HepG2 (cell line): ENCODE measurements at regions not wholly inside any gene's neighbourhood (a gene's known extent, or its start where the extent isn't known, plus 50 kb on each side); places are given as distances from the start of the nearest gene placed in this dataset.

Experiments
- ATAC-seq: fragments of 200-7000 bp; cut with Tn5 transposase; 3 replicates; pipeline ENCODE4 v1.9.1; 2020; ENCODE audit warnings: mild to moderate bottlenecking, moderate library complexity
- BruUV-seq: library from RNA; stranded (reverse); fragments of 400-500 nt; replicated peaks from 2 replicates; lab custom pipeline; 2021; lab: Mats Ljungman, UMichigan
- CTCF ChIA-PET: fragments of 300-600 bp; formaldehyde crosslinking; extraction: SDS; loops from one replicate; lab custom pipeline; 2021; ENCODE audit warnings: low total read pairs, inconsistent platforms, low intra/inter-chr PET ratio; lab: Yijun Ruan, JAX
- POLR2A ChIA-PET: fragments of 350-600 bp; sonication (Branson Sonifier 250); formaldehyde crosslinking; loops from one replicate; lab custom pipeline; 2020; ENCODE audit warnings: antibody characterized with exemption, inconsistent platforms; lab: Yijun Ruan, JAX
- DNase-seq: peaks from one replicate; pipeline ENCODE4 v3.0.0-alpha.2; 2015; ENCODE audit warnings: low spot score
- FAIRE-seq: peaks from 3 replicates; lab custom pipeline; 2011; peaks lifted over from hg19 to GRCh38; lab: Jason Lieb, UNC
- H2AFZ ChIP-seq: one replicate; pipeline ENCODE4 v1.6.1; 2011; ENCODE audit warnings: low read length, inconsistent platforms
- H3K27ac ChIP-seq: fragments of 300-600 bp; 3 replicates; pipeline ENCODE4 v1.8.0; 2011; ENCODE audit warnings: mixed run types, mild to moderate bottlenecking, mixed read lengths, low read length, inconsistent platforms; ENCODE audit not compliant: insufficient read depth; ENCODE audit errors: extremely low read length
- H3K27me3 ChIP-seq, 2 experiments: fragments of 200-600 bp in 1 of 2; 2 replicates in 1 of 2; 3 replicates in 1 of 2; pipeline versions ENCODE4 v1.6.0 to v1.8.0; 2011; ENCODE audit warnings: low read length in 2 of 2, mild to moderate bottlenecking in 2 of 2, moderate library complexity in 2 of 2, inconsistent platforms in 1 of 2; ENCODE audit not compliant: insufficient read depth in 2 of 2, control insufficient read depth in 1 of 2
- H3K36me3 ChIP-seq, 2 experiments: fragments of 200-600 bp in 1 of 2; replicated peaks in 1 of 2; 2 replicates in 1 of 2; 3 replicates in 1 of 2; pipeline versions ENCODE4 v1.5.1 to v1.8.0; 2011; ENCODE audit warnings: low read length in 2 of 2, inconsistent platforms in 1 of 2; ENCODE audit not compliant: insufficient read depth in 2 of 2, control insufficient read depth in 1 of 2
- H3K4me1 ChIP-seq: 2 replicates; pipeline ENCODE4 v1.5.1; 2012; ENCODE audit warnings: low read length, inconsistent platforms; ENCODE audit not compliant: insufficient read depth
- H3K4me2 ChIP-seq: 2 replicates; pipeline ENCODE4 v1.6.0; 2011; ENCODE audit warnings: low read depth, low read length, inconsistent platforms
- H3K4me3 ChIP-seq, 3 experiments: fragments of 200-600 bp in 1 of 3; sonication (generic), shearing (Covaris generic) in 1 of 3; replicated peaks in 1 of 3; 2 replicates each; pipeline ENCODE4 v1.5.1; 2011 to 2016; ENCODE audit warnings: low read length in 3 of 3, inconsistent platforms in 2 of 3, low read depth in 2 of 3, mild to moderate bottlenecking in 2 of 3, control low read depth in 1 of 3, mixed read lengths in 1 of 3; ENCODE audit not compliant: insufficient read depth in 1 of 3
- H3K79me2 ChIP-seq: one replicate; pipeline ENCODE4 v1.6.1; 2011; ENCODE audit warnings: low read length, inconsistent platforms; ENCODE audit not compliant: insufficient read depth
- H3K9ac ChIP-seq: 2 replicates; pipeline ENCODE4 v1.6.0; 2011; ENCODE audit warnings: mild to moderate bottlenecking, low read depth, low read length, inconsistent platforms; ENCODE audit not compliant: insufficient read depth
- H3K9me3 ChIP-seq: 2 replicates; pipeline ENCODE4 v1.5.1; 2012; ENCODE audit warnings: mild to moderate bottlenecking, low read length
- H4K20me1 ChIP-seq: 2 replicates; pipeline ENCODE4 v1.6.0; 2011; ENCODE audit warnings: inconsistent platforms, mild to moderate bottlenecking, low read length, moderate library complexity; ENCODE audit not compliant: insufficient read depth
- ATF7 ChIP-seq, 2 experiments: fragments of 450-650 bp in 1 of 2; sonication (generic) in 1 of 2; formaldehyde crosslinking in 1 of 2; IDR thresholded peaks; 2 replicates each; pipeline versions ENCODE4 v1.4.0 to v1.6.1; 2016 to 2020; ENCODE audit warnings: antibody characterized with exemption in 1 of 2, mild to moderate bottlenecking in 1 of 2, missing genetic modification reagents in 1 of 2
- CEBPB ChIP-seq: IDR thresholded peaks from 2 replicates; pipeline ENCODE4 v1.6.1; 2011; ENCODE audit warnings: low read depth, low read length, improper control_type of control experiment, borderline replicate concordance
- HDAC1 ChIP-seq: sonication (generic); formaldehyde crosslinking; IDR thresholded peaks from 2 replicates; pipeline ENCODE4 v1.5.1; 2020; ENCODE audit warnings: mild to moderate bottlenecking, missing genetic modification reagents
- KDM3A ChIP-seq: IDR thresholded peaks from 2 replicates; pipeline ENCODE4 v1.6.1; 2018; ENCODE audit warnings: low read depth, missing compliant biosample characterization
- MXD4 ChIP-seq: IDR thresholded peaks from 2 replicates; pipeline ENCODE4 v1.6.1; 2016; ENCODE audit warnings: mild to moderate bottlenecking, missing biosample characterization, missing genetic modification reagents
- SOX6 ChIP-seq, 2 experiments: fragments of 450-650 bp in 1 of 2; sonication (generic) in 1 of 2; formaldehyde crosslinking in 1 of 2; IDR thresholded peaks; 2 replicates each; pipeline versions ENCODE4 v1.4.0 to v1.6.1; 2017 to 2020; ENCODE audit warnings: antibody characterized with exemption in 1 of 2, mild to moderate bottlenecking in 1 of 2, missing genetic modification reagents in 1 of 2
- TEAD3 ChIP-seq: optimal IDR thresholded peaks from 2 replicates; pipeline ENCODE3; 2016; ENCODE audit warnings: borderline replicate concordance
- ZNF446 ChIP-seq: sonication (generic); formaldehyde crosslinking; IDR thresholded peaks from 2 replicates; pipeline ENCODE4 v1.5.0; 2020; ENCODE audit warnings: mild to moderate bottlenecking, missing genetic modification reagents
- ZNF501 ChIP-seq: sonication (generic); formaldehyde crosslinking; IDR thresholded peaks from 2 replicates; pipeline ENCODE4 v1.5.1; 2020; ENCODE audit warnings: mild to moderate bottlenecking, moderate library complexity, missing genetic modification reagents
- ZNF746 ChIP-seq: sonication (generic); formaldehyde crosslinking; IDR thresholded peaks from 2 replicates; pipeline ENCODE4 v1.8.0; 2022; ENCODE audit warnings: mild to moderate bottlenecking, missing genetic modification reagents
- WGBS: methylation state at CpG from one replicate; pipeline ENCODE4 v1.1.6; 2017; ENCODE audit warnings: low lambda C conversion rate; 5-methylcytosine and 5-hydroxymethylcytosine counted together
- in situ Hi-C: cut with HindIII; loops from 2 replicates; pipeline ENCODE4 v1.10.0; 2017; ENCODE audit warnings: low pct_unique_long_range_greater_than_20kb; ENCODE audit not compliant: extremely low pct_ligation_motif_present
- intact Hi-C: fragments of 100-400 bp; cut with micrococcal nuclease; formaldehyde crosslinking; loops from one replicate; pipeline ENCODE4 v1.10.0; 2022; ENCODE audit not compliant: unreplicated experiment

DNA sequence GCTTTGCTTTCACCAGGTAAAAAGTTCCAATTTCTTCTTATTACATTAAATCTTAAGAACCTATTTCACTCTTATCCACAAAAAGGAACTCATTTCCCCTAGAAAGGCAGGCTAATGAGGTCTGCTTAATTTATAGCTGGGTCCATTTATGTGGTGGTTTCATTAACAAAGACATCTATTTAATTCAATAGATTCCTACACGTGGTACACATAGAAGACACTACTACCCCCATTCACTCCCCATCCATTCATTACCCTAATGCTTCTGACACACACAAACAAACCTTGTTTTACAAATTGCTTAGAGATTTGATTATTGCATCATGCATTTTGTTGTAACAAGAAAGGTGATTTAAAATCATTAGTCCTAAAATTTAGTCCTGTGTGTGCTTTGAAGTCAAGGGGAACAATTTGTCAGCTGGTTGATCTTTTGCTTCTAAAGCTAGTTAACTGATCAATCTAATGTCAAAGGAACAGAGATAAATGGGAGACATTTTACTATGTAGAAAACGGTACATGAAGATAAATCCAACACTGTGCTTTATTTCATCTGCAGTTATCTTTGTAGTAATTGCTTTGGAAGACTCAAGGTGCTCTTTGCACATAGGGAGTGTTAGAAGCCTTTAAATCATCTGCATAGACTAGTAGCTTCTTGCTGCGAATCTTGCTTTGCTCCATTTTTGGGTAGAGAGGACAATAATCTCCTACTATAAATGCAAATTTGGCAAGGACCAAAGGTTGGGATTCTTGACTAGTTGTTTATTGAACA is 379.2 kb downstream of the CDH11 start (continued):
- TF ChIP-seq ATF7 (IDR thresholded peaks at IDR 0.05) (peak; percentile 22; the same call in 1 of the 2 replicates), ATF7 (CRISPR knock-in tag; IDR thresholded peaks at IDR 0.05) (no peak), CEBPB (peak; percentile 59; the same call in 1 of the 2 replicates), SOX6 (IDR thresholded peaks at IDR 0.05) (no peak), SOX6 (CRISPR knock-in tag; IDR thresholded peaks at IDR 0.05) (no peak), HDAC1 (no peak), ZNF446 (CRISPR knock-in tag) (no peak), KDM3A (no peak)

DNA sequence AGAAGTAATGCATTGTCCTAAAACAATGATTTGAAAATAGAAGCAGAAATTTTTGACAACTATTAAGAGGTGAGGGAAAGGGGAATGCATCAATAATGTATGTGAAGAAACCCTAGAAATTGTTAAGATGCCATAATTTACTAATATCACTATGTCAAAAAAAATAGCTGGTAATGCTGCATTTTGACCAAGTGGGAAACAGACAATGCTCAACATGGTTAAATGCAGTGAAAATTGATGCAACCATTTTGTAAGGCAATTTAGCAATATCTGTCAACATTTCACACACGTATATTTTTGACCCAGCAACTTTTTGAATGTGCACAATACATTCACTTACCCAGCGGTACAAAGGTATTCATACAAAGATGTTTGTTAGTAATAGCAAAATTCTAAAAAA is 381.6 kb downstream of the CDH11 start:
- no peaks in the 10 kb centered on the region for H3K4me1 ChIP-seq
- no peak overlapping the region for H3K9ac ChIP-seq
- H3K36me3 ChIP-seq, result no peaks in the 10 kb centered on the region
- no peaks in the 10 kb centered on the region for H4K20me1 ChIP-seq
- no peak overlapping the region for H3K4me3 ChIP-seq
- peaks cover 85% of the 10 kb centered on the region for H3K9me3 ChIP-seq
- H2AFZ ChIP-seq, result no peak overlapping the region
- no TSS peak for BruUV-seq
- FAIRE-seq (no peak), ATAC-seq (no peak), DNase-seq (no peak)
- no peaks in the 10 kb centered on the region for H3K79me2 ChIP-seq
- ChIA-PET CTCF (no interaction called here), POLR2A (no interaction called here)
- H3K27me3 ChIP-seq, result no peaks in the 10 kb centered on the region
- intact Hi-C loops, result no loop called here
- 2% methylated on average over 2 of the region's 2 CpGs for WGBS
- in situ Hi-C loops, result no loop called here
- H3K27ac ChIP-seq, result no peak overlapping the region
- no peak overlapping the region for H3K4me2 ChIP-seq
- TF ChIP-seq ZNF501 (CRISPR knock-in tag) (no peak), MXD4 (CRISPR knock-in tag) (no peak), TEAD3 (CRISPR knock-in tag) (no peak), ZNF746 (no peak)
